ENCODE measurements at regions not wholly inside any gene's neighbourhood (a gene's known extent, or its start where the extent isn't known, plus 50 kb on each side); places are given as distances from the start of the nearest gene placed in this dataset.

DNA sequence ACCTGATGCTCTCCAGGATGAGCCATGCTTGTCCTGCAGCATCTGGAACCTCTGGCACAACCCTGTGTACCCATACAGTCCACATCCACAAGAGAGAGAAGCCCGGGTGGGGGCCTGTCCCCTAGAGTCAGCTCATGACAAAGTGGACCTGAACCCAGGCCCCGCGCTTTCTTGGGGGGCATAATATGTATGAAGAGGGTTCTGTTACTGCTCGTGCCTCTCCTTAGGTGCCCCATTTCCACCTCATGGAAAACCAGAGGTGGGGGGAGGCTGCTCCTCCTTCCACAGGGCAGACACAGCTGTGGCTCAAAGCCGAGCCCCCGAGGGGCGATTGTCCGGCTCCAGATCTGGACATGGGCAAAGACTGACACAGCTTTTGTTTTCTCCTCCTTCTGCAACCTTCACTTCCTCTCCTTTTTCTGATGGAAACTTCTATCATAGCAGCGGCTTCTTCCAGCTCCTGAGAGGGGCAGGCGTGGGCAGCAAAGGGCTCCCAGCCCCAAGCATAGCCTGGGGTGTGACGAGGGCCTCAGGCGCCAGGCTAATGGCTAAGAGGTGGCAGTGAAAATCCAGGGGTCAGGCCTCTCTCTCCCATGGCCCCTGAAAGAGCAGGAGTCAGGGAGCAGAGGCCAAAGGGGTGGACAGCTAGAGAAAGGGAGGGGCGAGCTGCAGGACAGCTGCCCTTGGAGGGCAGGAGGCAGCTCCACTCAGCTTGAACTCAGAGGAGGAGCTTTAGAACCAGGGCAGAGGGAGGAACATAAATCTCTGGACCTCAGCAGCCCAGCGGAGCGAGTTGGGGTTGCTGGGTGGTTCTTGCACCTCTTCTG lies 155.5 kb downstream of the ZFP36L2 start:
- no peak for TF ChIP-seq SPI1 (IDR thresholded peaks at IDR 0.05; ENCODE audit: borderline replicate concordance, low read depth)
- TF ChIP-seq, protein P1, sequence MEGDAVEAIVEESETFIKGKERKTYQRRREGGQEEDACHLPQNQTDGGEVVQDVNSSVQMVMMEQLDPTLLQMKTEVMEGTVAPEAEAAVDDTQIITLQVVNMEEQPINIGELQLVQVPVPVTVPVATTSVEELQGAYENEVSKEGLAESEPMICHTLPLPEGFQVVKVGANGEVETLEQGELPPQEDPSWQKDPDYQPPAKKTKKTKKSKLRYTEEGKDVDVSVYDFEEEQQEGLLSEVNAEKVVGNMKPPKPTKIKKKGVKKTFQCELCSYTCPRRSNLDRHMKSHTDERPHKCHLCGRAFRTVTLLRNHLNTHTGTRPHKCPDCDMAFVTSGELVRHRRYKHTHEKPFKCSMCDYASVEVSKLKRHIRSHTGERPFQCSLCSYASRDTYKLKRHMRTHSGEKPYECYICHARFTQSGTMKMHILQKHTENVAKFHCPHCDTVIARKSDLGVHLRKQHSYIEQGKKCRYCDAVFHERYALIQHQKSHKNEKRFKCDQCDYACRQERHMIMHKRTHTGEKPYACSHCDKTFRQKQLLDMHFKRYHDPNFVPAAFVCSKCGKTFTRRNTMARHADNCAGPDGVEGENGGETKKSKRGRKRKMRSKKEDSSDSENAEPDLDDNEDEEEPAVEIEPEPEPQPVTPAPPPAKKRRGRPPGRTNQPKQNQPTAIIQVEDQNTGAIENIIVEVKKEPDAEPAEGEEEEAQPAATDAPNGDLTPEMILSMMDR (IDR thresholded peaks at IDR 0.05; ENCODE audit: insufficient read depth, low read length), result no peak
- TF ChIP-seq, protein P2, sequence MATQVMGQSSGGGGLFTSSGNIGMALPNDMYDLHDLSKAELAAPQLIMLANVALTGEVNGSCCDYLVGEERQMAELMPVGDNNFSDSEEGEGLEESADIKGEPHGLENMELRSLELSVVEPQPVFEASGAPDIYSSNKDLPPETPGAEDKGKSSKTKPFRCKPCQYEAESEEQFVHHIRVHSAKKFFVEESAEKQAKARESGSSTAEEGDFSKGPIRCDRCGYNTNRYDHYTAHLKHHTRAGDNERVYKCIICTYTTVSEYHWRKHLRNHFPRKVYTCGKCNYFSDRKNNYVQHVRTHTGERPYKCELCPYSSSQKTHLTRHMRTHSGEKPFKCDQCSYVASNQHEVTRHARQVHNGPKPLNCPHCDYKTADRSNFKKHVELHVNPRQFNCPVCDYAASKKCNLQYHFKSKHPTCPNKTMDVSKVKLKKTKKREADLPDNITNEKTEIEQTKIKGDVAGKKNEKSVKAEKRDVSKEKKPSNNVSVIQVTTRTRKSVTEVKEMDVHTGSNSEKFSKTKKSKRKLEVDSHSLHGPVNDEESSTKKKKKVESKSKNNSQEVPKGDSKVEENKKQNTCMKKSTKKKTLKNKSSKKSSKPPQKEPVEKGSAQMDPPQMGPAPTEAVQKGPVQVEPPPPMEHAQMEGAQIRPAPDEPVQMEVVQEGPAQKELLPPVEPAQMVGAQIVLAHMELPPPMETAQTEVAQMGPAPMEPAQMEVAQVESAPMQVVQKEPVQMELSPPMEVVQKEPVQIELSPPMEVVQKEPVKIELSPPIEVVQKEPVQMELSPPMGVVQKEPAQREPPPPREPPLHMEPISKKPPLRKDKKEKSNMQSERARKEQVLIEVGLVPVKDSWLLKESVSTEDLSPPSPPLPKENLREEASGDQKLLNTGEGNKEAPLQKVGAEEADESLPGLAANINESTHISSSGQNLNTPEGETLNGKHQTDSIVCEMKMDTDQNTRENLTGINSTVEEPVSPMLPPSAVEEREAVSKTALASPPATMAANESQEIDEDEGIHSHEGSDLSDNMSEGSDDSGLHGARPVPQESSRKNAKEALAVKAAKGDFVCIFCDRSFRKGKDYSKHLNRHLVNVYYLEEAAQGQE (IDR thresholded peaks at IDR 0.05; ENCODE audit: insufficient replicate concordance, low read depth), result no peak
- no peak for TF ChIP-seq POLR2AphosphoS5 (IDR thresholded peaks at IDR 0.05; ENCODE audit: low read depth)
- TF ChIP-seq GABPA (IDR thresholded peaks at IDR 0.05; ENCODE audit: low read depth), result no peak
- Histone ChIP-seq H3K27ac (replicated peaks) (no peak overlapping the region), H3K27me3 (ENCODE audit: insufficient read depth, poor library complexity, severe bottlenecking) (no peaks in the 10 kb centered on the region), H3K4me3 (replicated peaks; ENCODE audit: insufficient read depth, low read length) (no peak overlapping the region)
- no peak for DNase-seq (ENCODE audit: low read depth in 1 of 2, low spot score in 1 of 2)

DNA sequence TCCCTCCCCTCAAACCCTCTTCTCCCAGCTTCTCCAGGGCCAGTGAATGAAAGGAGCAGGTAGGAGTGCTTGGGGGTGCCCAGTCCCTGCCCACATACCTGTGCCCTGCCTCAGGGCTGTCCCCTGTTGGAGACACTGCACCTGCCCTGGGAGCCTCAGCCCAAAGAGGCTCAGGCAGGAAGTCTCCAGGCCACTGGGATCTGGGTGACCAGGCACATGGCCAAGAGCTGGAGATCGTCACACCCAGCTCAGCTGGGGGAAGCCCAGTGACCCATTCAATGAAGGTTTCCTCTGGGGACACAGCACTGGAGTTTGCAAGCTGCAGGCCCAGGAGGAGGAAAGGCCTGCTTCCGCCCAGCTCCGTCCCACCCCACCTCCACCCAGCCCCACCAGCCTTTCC lies 156.4 kb downstream of the ZFP36L2 start:
- H3K27me3 ChIP-seq (ENCODE audit: insufficient read depth, poor library complexity, severe bottlenecking), result no peaks in the 10 kb centered on the region
- no peak overlapping the region for H3K27ac ChIP-seq (replicated peaks)

DNA sequence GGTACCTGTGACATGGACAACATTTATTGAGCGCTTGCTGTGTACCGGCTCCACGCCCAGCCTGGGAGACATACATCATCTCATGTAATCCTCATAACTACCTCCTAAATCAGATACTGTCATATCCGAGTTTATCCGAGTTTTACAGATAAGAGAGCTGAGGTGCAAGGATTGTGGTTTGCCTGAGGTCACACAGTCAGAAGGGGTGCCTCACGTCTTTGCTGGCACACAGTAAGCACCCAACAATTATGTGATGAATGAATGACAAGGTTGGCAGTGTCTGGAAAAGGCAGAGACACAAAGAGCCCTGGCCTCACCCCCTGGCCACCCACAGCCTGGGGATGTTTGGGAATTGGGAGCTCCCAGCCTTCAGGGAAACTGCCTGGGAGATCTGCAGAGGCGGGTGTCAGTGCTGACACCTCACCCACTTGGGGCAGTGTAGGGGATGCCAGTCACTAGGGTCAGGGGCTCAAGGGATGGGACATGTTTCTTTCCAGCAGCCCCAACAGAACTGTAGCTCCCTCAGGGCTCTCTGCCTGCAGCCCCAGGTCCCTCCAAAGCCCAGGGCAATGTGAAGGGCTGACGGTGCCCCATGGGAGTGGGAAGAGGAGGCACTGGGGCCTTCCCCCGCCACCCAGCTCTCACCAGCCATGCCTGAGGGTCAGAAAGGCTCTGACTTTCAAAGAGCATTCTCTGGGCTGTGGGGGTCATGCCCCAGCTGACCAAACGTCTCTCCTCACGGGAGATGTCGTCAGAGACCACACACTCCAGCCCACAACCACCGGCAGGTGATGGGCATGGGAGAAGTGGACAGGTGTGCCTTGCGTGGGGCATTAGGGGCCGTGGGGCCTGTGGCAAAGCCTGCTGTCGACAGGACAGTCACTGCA lies 157.5 kb downstream of the ZFP36L2 start:
- no peak overlapping the region for H3K4me3 ChIP-seq (replicated peaks; ENCODE audit: insufficient read depth, low read length)
- H3K27me3 ChIP-seq (ENCODE audit: insufficient read depth, poor library complexity, severe bottlenecking), result no peaks in the 10 kb centered on the region
- TF ChIP-seq, protein P1 (IDR thresholded peaks at IDR 0.05; ENCODE audit: insufficient read depth, low read length), result no peak
- TF ChIP-seq POLR2AphosphoS5 (IDR thresholded peaks at IDR 0.05; ENCODE audit: low read depth) (no peak), GABPA (IDR thresholded peaks at IDR 0.05; ENCODE audit: low read depth) (no peak), SPI1 (IDR thresholded peaks at IDR 0.05; ENCODE audit: borderline replicate concordance, low read depth) (no peak)
- TF ChIP-seq, protein P2 (IDR thresholded peaks at IDR 0.05; ENCODE audit: insufficient replicate concordance, low read depth), result no peak
- no peak for DNase-seq (ENCODE audit: low read depth in 1 of 2, low spot score in 1 of 2)
- H3K27ac ChIP-seq (replicated peaks), result no peak overlapping the region

More for the DNA sequence above, 156.4 kb downstream of the ZFP36L2 start:
- DNase-seq (ENCODE audit: low read depth in 1 of 2, low spot score in 1 of 2), result no peak
- no peak for TF ChIP-seq SPI1 (IDR thresholded peaks at IDR 0.05; ENCODE audit: borderline replicate concordance, low read depth)
- TF ChIP-seq POLR2AphosphoS5 (IDR thresholded peaks at IDR 0.05; ENCODE audit: low read depth), result no peak
- TF ChIP-seq, protein P1 (IDR thresholded peaks at IDR 0.05; ENCODE audit: insufficient read depth, low read length), result no peak
- TF ChIP-seq, protein P2 (IDR thresholded peaks at IDR 0.05; ENCODE audit: insufficient replicate concordance, low read depth), result no peak
- no peak for TF ChIP-seq GABPA (IDR thresholded peaks at IDR 0.05; ENCODE audit: low read depth)
- H3K4me3 ChIP-seq (replicated peaks; ENCODE audit: insufficient read depth, low read length), result no peak overlapping the region
